ENCODE measurements at regions not wholly inside any gene's neighbourhood (a gene's known extent, or its start where the extent isn't known, plus 50 kb on each side); places are given as distances from the start of the nearest gene placed in this dataset.

DNA sequence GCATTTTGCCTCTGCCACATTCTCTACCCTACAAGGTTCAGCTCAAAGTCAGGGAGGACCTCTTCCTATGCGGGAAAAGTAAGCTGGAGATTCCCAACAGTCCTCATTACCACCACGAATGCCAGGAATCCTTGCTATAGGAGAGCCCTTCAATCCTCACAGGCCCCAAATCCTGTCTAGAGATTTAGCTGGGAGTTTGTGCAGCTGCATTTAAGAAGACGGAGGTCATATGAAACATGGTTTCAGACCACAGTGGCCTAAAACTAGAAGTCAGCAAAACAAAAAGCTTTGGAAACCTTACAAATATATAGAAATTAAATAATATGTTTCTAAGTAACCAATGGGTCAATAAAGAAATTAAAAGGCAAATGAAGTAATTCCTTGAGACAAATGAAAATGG is 415.3 kb upstream of the SETBP1 start:
- TF ChIP-seq POLR2AphosphoS5 (IDR thresholded peaks at IDR 0.05; ENCODE audit: borderline replicate concordance, low read depth, low read length): no peak
- TF ChIP-seq EZH2 (IDR thresholded peaks at IDR 0.05): no peak
- TF ChIP-seq FOXP2 (optimal IDR thresholded peaks at IDR 0.05; ENCODE audit: control extremely low read depth, extremely low read length, insufficient read depth): no peak

Data from SK-N-MC (cell line).